Vagina (tissue), 2 donors: ENCODE measurements at regions not wholly inside any gene's neighbourhood (a gene's known extent, or its start where the extent isn't known, plus 50 kb on each side); places are given as distances from the start of the nearest gene placed in this dataset.

Source experiments
- CTCF ChIP-seq, 3 experiments: fragments of 450-650 bp in 2 of 3; fragments of 200-600 bp in 1 of 3; sonication (generic) in 1 of 3; IDR thresholded peaks; one replicate each; pipeline ENCODE4 v1.5.1; 2017 to 2019; ENCODE audit warnings: antibody characterized with exemption in 3 of 3, mild to moderate bottlenecking in 2 of 3, moderate library complexity in 2 of 3
- POLR2AphosphoS5 ChIP-seq, 2 donors: sonication (generic); formaldehyde crosslinking; IDR thresholded peaks; one replicate each; pipeline ENCODE4 v1.9.0; 2017; ENCODE audit warnings: antibody characterized with exemption in 2 of 2, mild to moderate bottlenecking in 2 of 2, low read depth in 1 of 2; ENCODE audit not compliant: insufficient read depth in 1 of 2

- TF ChIP-seq CTCF (IDR thresholded peaks at IDR 0.05) (no peak), POLR2AphosphoS5 (IDR thresholded peaks at IDR 0.05; ENCODE audit: insufficient read depth in 1 of 2, low read depth in 1 of 2) (no peak)
These were observed 67.1 kb upstream of the HIF1A start for GRCh38 chr14:61628016-61628725.
